OCI-LY1 (cell line): ENCODE measurements at regions not wholly inside any gene's neighbourhood (a gene's known extent, or its start where the extent isn't known, plus 50 kb on each side); places are given as distances from the start of the nearest gene placed in this dataset.

Source experiments
- H2AFZ ChIP-seq: fragments of 200-600 bp; sonication (generic), shearing (Covaris generic); 2 replicates; pipeline ENCODE4 v1.6.0; 2014; ENCODE audit warnings: antibody characterized with exemption, mild to moderate bottlenecking, low read length
- H3F3A ChIP-seq: fragments of 200-600 bp; sonication (generic), shearing (Covaris generic); 2 replicates; pipeline ENCODE4 v1.6.0; 2014; ENCODE audit warnings: mild to moderate bottlenecking, antibody characterized with exemption, low read length, moderate library complexity; ENCODE audit not compliant: insufficient read depth
- H3K27ac ChIP-seq: fragments of 200-600 bp; sonication (generic); 2 replicates; pipeline ENCODE4 v1.5.1; 2014; ENCODE audit warnings: low read length, mixed run types, mild to moderate bottlenecking, low read depth; ENCODE audit not compliant: poor library complexity, severe bottlenecking
- H3K27me3 ChIP-seq: fragments of 200-600 bp; sonication (generic); 2 replicates; pipeline ENCODE4 v1.6.0; 2014; ENCODE audit warnings: antibody characterized with exemption, mild to moderate bottlenecking, low read length, moderate library complexity; ENCODE audit not compliant: insufficient read depth
- H3K36me3 ChIP-seq: fragments of 200-600 bp; sonication (generic); 2 replicates; pipeline ENCODE4 v1.6.1; 2014; ENCODE audit warnings: mild to moderate bottlenecking, antibody characterized with exemption, low read length, moderate library complexity, mixed read lengths; ENCODE audit not compliant: insufficient read depth
- H3K4me1 ChIP-seq: fragments of 200-600 bp; sonication (generic); 2 replicates; pipeline ENCODE4 v1.5.1; 2014; ENCODE audit warnings: mild to moderate bottlenecking, low read length, moderate library complexity; ENCODE audit not compliant: insufficient read depth, severe bottlenecking
- H3K4me2 ChIP-seq: fragments of 200-600 bp; sonication (generic), shearing (Covaris generic); 2 replicates; pipeline ENCODE4 v1.6.1; 2014; ENCODE audit warnings: low read length
- H3K4me3 ChIP-seq: fragments of 200-600 bp; sonication (generic); 2 replicates; pipeline ENCODE4 v1.5.1; 2014; ENCODE audit warnings: low read length, low read depth, mild to moderate bottlenecking, mixed read lengths; ENCODE audit not compliant: poor library complexity, severe bottlenecking
- H3K79me2 ChIP-seq: fragments of 200-600 bp; shearing (Covaris generic); 2 replicates; pipeline ENCODE4 v1.6.1; 2016; ENCODE audit warnings: mixed run types, low read length, mixed read lengths; ENCODE audit not compliant: insufficient read depth
- H3K9ac ChIP-seq: fragments of 200-600 bp; sonication (generic), shearing (Covaris generic); 2 replicates; pipeline ENCODE4 v1.6.1; 2014; ENCODE audit warnings: mild to moderate bottlenecking, low read length, mixed read lengths
- H3K9me2 ChIP-seq: fragments of 200-600 bp; sonication (generic), shearing (Covaris generic); 2 replicates; pipeline ENCODE4 v1.6.1; 2014; ENCODE audit warnings: low read depth, mild to moderate bottlenecking, low read length, mixed read lengths
- H3K9me3 ChIP-seq: fragments of 200-600 bp; shearing (Covaris generic); 2 replicates; pipeline ENCODE4 v1.6.1; 2014; ENCODE audit warnings: low read length, mixed read lengths
- H4K20me1 ChIP-seq: fragments of 200-600 bp; sonication (generic), shearing (Covaris generic); 2 replicates; pipeline ENCODE4 v1.6.0; 2016; ENCODE audit warnings: mild to moderate bottlenecking, low read length; ENCODE audit not compliant: insufficient read depth
- CTCF ChIP-seq: fragments of 200-600 bp; sonication (generic), shearing (Covaris generic); IDR thresholded peaks from 2 replicates; pipeline ENCODE4 v1.5.1; 2017; ENCODE audit warnings: mild to moderate bottlenecking, antibody characterized with exemption, low read length, moderate library complexity, mixed read lengths
- EZH2 ChIP-seq: fragments of 200-600 bp; sonication (generic), shearing (Covaris generic); IDR thresholded peaks from 2 replicates; pipeline ENCODE4 v1.8.0; 2017; ENCODE audit warnings: borderline replicate concordance, mixed run types, mild to moderate bottlenecking, antibody characterized with exemption, low read length, moderate library complexity, mixed read lengths

GRCh38 chr2:163859951-163860350 lies 124.1 kb upstream of the FIGN start:
- Histone ChIP-seq H3K9me2 (no peaks in the 10 kb centered on the region), H2AFZ (no peak overlapping the region), H3K9ac (no peak overlapping the region), H3K4me3 (no peak overlapping the region), H3K27me3 (no peaks in the 10 kb centered on the region), H4K20me1 (no peaks in the 10 kb centered on the region), H3K36me3 (no peaks in the 10 kb centered on the region), H3K4me2 (no peak overlapping the region), H3K27ac (no peak overlapping the region), H3K9me3 (no peaks in the 10 kb centered on the region), H3K4me1 (no peaks in the 10 kb centered on the region), H3F3A (no peaks in the 10 kb centered on the region), H3K79me2 (no peaks in the 10 kb centered on the region)
- TF ChIP-seq EZH2 (no peak), CTCF (no peak)

GRCh38 chr2:163856941-163857340 lies 121.1 kb upstream of the FIGN start:
- Histone ChIP-seq H3K4me2 (no peak overlapping the region), H3K9ac (no peak overlapping the region), H3K79me2 (no peaks in the 10 kb centered on the region), H3K9me2 (no peaks in the 10 kb centered on the region), H3K9me3 (no peaks in the 10 kb centered on the region), H3K27me3 (no peaks in the 10 kb centered on the region), H3K27ac (no peak overlapping the region), H4K20me1 (no peaks in the 10 kb centered on the region), H2AFZ (no peak overlapping the region), H3K36me3 (no peaks in the 10 kb centered on the region), H3K4me3 (no peak overlapping the region), H3K4me1 (no peaks in the 10 kb centered on the region), H3F3A (no peaks in the 10 kb centered on the region)
- TF ChIP-seq CTCF, result no peak

GRCh38 chr2:163852616-163853015 lies 116.8 kb upstream of the FIGN start:
- Histone ChIP-seq H2AFZ (no peak overlapping the region), H3K9ac (no peak overlapping the region), H3K36me3 (no peaks in the 10 kb centered on the region), H3K79me2 (no peaks in the 10 kb centered on the region), H4K20me1 (no peaks in the 10 kb centered on the region), H3K9me3 (no peaks in the 10 kb centered on the region), H3K4me1 (no peaks in the 10 kb centered on the region), H3K4me2 (no peak overlapping the region), H3K27me3 (no peaks in the 10 kb centered on the region), H3K4me3 (no peak overlapping the region), H3K9me2 (no peaks in the 10 kb centered on the region), H3K27ac (no peak overlapping the region), H3F3A (no peaks in the 10 kb centered on the region)
- TF ChIP-seq CTCF (no peak), EZH2 (no peak)
